ENCODE measurements at regions not wholly inside any gene's neighbourhood (a gene's known extent, or its start where the extent isn't known, plus 50 kb on each side); places are given as distances from the start of the nearest gene placed in this dataset.

DNA sequence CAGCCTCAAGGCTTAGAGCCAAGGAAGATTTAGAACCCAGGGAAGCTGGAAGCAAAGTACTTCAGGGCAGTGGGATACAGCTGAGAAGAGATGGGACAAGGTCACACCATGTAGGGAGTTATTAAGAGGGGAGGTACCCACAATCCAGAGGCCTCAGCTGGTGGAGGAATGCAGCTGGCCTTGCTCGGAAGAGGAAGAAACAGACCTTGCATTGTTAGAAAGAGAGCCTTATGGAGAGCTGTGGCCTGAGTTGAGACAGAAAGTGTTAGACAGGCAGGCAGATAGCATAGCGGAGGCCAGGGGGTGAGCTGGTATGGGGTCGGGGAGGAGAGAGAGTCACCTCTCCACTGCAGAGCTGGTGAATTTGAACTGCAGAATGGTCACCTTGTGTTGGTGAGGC, 173.1 kb downstream of the JCAD start:
- TF ChIP-seq POLR2A (IDR thresholded peaks at IDR 0.05; ENCODE audit: low read depth, low read length) (no peak), POLR2AphosphoS5 (IDR thresholded peaks at IDR 0.05; ENCODE audit: low read depth, low read length) (no peak), TAF1 (IDR thresholded peaks at IDR 0.05; ENCODE audit: low read depth, low read length) (no peak), SPI1 (IDR thresholded peaks at IDR 0.05; ENCODE audit: low read depth, low read length) (no peak), PAX5 (IDR thresholded peaks at IDR 0.05; ENCODE audit: insufficient read depth, low read length, severe bottlenecking) (no peak)

Measured in GM12891 (cell line).